OCI-LY1 (cell line): ENCODE measurements at regions not wholly inside any gene's neighbourhood (a gene's known extent, or its start where the extent isn't known, plus 50 kb on each side); places are given as distances from the start of the nearest gene placed in this dataset.

Source experiments
- H2AFZ ChIP-seq: fragments of 200-600 bp; sonication (generic), shearing (Covaris generic); 2 replicates; pipeline ENCODE4 v1.6.0; 2014; ENCODE audit warnings: antibody characterized with exemption, mild to moderate bottlenecking, low read length
- H3F3A ChIP-seq: fragments of 200-600 bp; sonication (generic), shearing (Covaris generic); 2 replicates; pipeline ENCODE4 v1.6.0; 2014; ENCODE audit warnings: mild to moderate bottlenecking, antibody characterized with exemption, low read length, moderate library complexity; ENCODE audit not compliant: insufficient read depth
- H3K27ac ChIP-seq: fragments of 200-600 bp; sonication (generic); 2 replicates; pipeline ENCODE4 v1.5.1; 2014; ENCODE audit warnings: low read length, mixed run types, mild to moderate bottlenecking, low read depth; ENCODE audit not compliant: poor library complexity, severe bottlenecking
- H3K27me3 ChIP-seq: fragments of 200-600 bp; sonication (generic); 2 replicates; pipeline ENCODE4 v1.6.0; 2014; ENCODE audit warnings: antibody characterized with exemption, mild to moderate bottlenecking, low read length, moderate library complexity; ENCODE audit not compliant: insufficient read depth
- H3K36me3 ChIP-seq: fragments of 200-600 bp; sonication (generic); 2 replicates; pipeline ENCODE4 v1.6.1; 2014; ENCODE audit warnings: mild to moderate bottlenecking, antibody characterized with exemption, low read length, moderate library complexity, mixed read lengths; ENCODE audit not compliant: insufficient read depth
- H3K4me1 ChIP-seq: fragments of 200-600 bp; sonication (generic); 2 replicates; pipeline ENCODE4 v1.5.1; 2014; ENCODE audit warnings: mild to moderate bottlenecking, low read length, moderate library complexity; ENCODE audit not compliant: insufficient read depth, severe bottlenecking
- H3K4me2 ChIP-seq: fragments of 200-600 bp; sonication (generic), shearing (Covaris generic); 2 replicates; pipeline ENCODE4 v1.6.1; 2014; ENCODE audit warnings: low read length
- H3K4me3 ChIP-seq: fragments of 200-600 bp; sonication (generic); 2 replicates; pipeline ENCODE4 v1.5.1; 2014; ENCODE audit warnings: low read length, low read depth, mild to moderate bottlenecking, mixed read lengths; ENCODE audit not compliant: poor library complexity, severe bottlenecking
- H3K79me2 ChIP-seq: fragments of 200-600 bp; shearing (Covaris generic); 2 replicates; pipeline ENCODE4 v1.6.1; 2016; ENCODE audit warnings: mixed run types, low read length, mixed read lengths; ENCODE audit not compliant: insufficient read depth
- H3K9ac ChIP-seq: fragments of 200-600 bp; sonication (generic), shearing (Covaris generic); 2 replicates; pipeline ENCODE4 v1.6.1; 2014; ENCODE audit warnings: mild to moderate bottlenecking, low read length, mixed read lengths
- H3K9me2 ChIP-seq: fragments of 200-600 bp; sonication (generic), shearing (Covaris generic); 2 replicates; pipeline ENCODE4 v1.6.1; 2014; ENCODE audit warnings: low read depth, mild to moderate bottlenecking, low read length, mixed read lengths
- H3K9me3 ChIP-seq: fragments of 200-600 bp; shearing (Covaris generic); 2 replicates; pipeline ENCODE4 v1.6.1; 2014; ENCODE audit warnings: low read length, mixed read lengths
- H4K20me1 ChIP-seq: fragments of 200-600 bp; sonication (generic), shearing (Covaris generic); 2 replicates; pipeline ENCODE4 v1.6.0; 2016; ENCODE audit warnings: mild to moderate bottlenecking, low read length; ENCODE audit not compliant: insufficient read depth
- CTCF ChIP-seq: fragments of 200-600 bp; sonication (generic), shearing (Covaris generic); IDR thresholded peaks from 2 replicates; pipeline ENCODE4 v1.5.1; 2017; ENCODE audit warnings: mild to moderate bottlenecking, antibody characterized with exemption, low read length, moderate library complexity, mixed read lengths
- EZH2 ChIP-seq: fragments of 200-600 bp; sonication (generic), shearing (Covaris generic); IDR thresholded peaks from 2 replicates; pipeline ENCODE4 v1.8.0; 2017; ENCODE audit warnings: borderline replicate concordance, mixed run types, mild to moderate bottlenecking, antibody characterized with exemption, low read length, moderate library complexity, mixed read lengths

GRCh38 chr4:106762666-106763443 is 273.3 kb downstream of the DKK2 start:
- Histone ChIP-seq H3K36me3 (no peaks in the 10 kb centered on the region), H3K79me2 (no peaks in the 10 kb centered on the region), H3K9ac (no peak overlapping the region), H3K27me3 (no peaks in the 10 kb centered on the region), H2AFZ (no peak overlapping the region), H4K20me1 (no peaks in the 10 kb centered on the region), H3K4me1 (no peaks in the 10 kb centered on the region), H3F3A (no peaks in the 10 kb centered on the region), H3K9me2 (no peaks in the 10 kb centered on the region), H3K4me2 (no peak overlapping the region), H3K9me3 (no peaks in the 10 kb centered on the region), H3K4me3 (no peak overlapping the region), H3K27ac (no peak overlapping the region)
- TF ChIP-seq EZH2 (no peak), CTCF (no peak)

- Histone ChIP-seq H3F3A (no peaks in the 10 kb centered on the region), H3K4me2 (no peak overlapping the region), H3K4me1 (no peaks in the 10 kb centered on the region), H3K27me3 (no peaks in the 10 kb centered on the region), H3K79me2 (no peaks in the 10 kb centered on the region), H2AFZ (no peak overlapping the region), H3K9me2 (no peaks in the 10 kb centered on the region), H3K27ac (no peak overlapping the region), H3K9ac (no peak overlapping the region), H4K20me1 (no peaks in the 10 kb centered on the region), H3K9me3 (no peaks in the 10 kb centered on the region), H3K36me3 (no peaks in the 10 kb centered on the region), H3K4me3 (no peak overlapping the region)
- TF ChIP-seq CTCF, result no peak
- no peak for TF ChIP-seq EZH2
These were observed 282.7 kb downstream of the DKK2 start for GRCh38 chr4:106753426-106753825.

GRCh38 chr4:106746451-106746850 is 289.7 kb downstream of the DKK2 start:
- Histone ChIP-seq H3K36me3 (no peaks in the 10 kb centered on the region), H3K4me2 (no peak overlapping the region), H3K27me3 (no peaks in the 10 kb centered on the region), H3K9me2 (no peaks in the 10 kb centered on the region), H3K79me2 (no peaks in the 10 kb centered on the region), H3K4me3 (no peak overlapping the region), H3K9me3 (no peaks in the 10 kb centered on the region), H3K9ac (no peak overlapping the region), H3K27ac (no peak overlapping the region), H3K4me1 (no peaks in the 10 kb centered on the region), H2AFZ (no peak overlapping the region), H3F3A (no peaks in the 10 kb centered on the region), H4K20me1 (no peaks in the 10 kb centered on the region)
- TF ChIP-seq CTCF (no peak), EZH2 (no peak)
